H1 (cell line): ENCODE measurements at regions not wholly inside any gene's neighbourhood (a gene's known extent, or its start where the extent isn't known, plus 50 kb on each side); places are given as distances from the start of the nearest gene placed in this dataset.

Experiments used
- CTCF ChIA-PET: fragments of 300-600 bp; sonication (Branson Sonifier 250); formaldehyde crosslinking; loops from one replicate; lab custom pipeline; 2021; ENCODE audit not compliant: partially characterized antibody; lab: Charles Lee
- POLR2A ChIA-PET: fragments of 300-600 bp; sonication (Branson Sonifier 250); formaldehyde crosslinking; loops from one replicate; lab custom pipeline; 2021; ENCODE audit warnings: inconsistent platforms; ENCODE audit not compliant: partially characterized antibody; lab: Charles Lee
- DNase-seq, 2 experiments: peaks; one replicate each; pipeline versions ENCODE4 v3.0.0 to v3.0.0-alpha.2; 2010 to 2022; ENCODE audit warnings: low spot score in 2 of 2, low read depth in 1 of 2, mixed read lengths in 1 of 2
- FAIRE-seq: peaks from 2 replicates; lab custom pipeline; 2011; peaks lifted over from hg19 to GRCh38; lab: Jason Lieb, UNC
- H2AFZ ChIP-seq: 2 replicates; pipeline ENCODE4 v1.8.1; 2012; ENCODE audit warnings: low read length, inconsistent platforms
- H2AK5ac ChIP-seq: 2 replicates; pipeline ENCODE4 v1.6.1; 2013; ENCODE audit warnings: low read depth, low read length
- H2BK120ac ChIP-seq: replicated peaks from 2 replicates; pipeline ENCODE3; 2013; ENCODE audit warnings: low read depth, low read length, inconsistent platforms
- H2BK12ac ChIP-seq: 2 replicates; pipeline ENCODE4 v1.6.1; 2013; ENCODE audit warnings: low read depth, low read length
- H2BK15ac ChIP-seq: 2 replicates; pipeline ENCODE4 v1.6.1; 2013; ENCODE audit warnings: low read length
- H2BK20ac ChIP-seq: 2 replicates; pipeline ENCODE4 v1.6.1; 2013; ENCODE audit warnings: low read length
- H2BK5ac ChIP-seq: 2 replicates; pipeline ENCODE4 v1.6.1; 2013; ENCODE audit warnings: low read depth, low read length
- H3K14ac ChIP-seq: 2 replicates; pipeline ENCODE4 v1.6.1; 2013; ENCODE audit warnings: inconsistent platforms; ENCODE audit not compliant: insufficient read length
- H3K18ac ChIP-seq: 2 replicates; pipeline ENCODE4 v1.6.1; 2013; ENCODE audit warnings: low read length; ENCODE audit errors: extremely low read depth
- H3K23ac ChIP-seq: 2 replicates; pipeline ENCODE4 v1.6.1; 2013; ENCODE audit warnings: inconsistent platforms; ENCODE audit not compliant: insufficient read length
- H3K23me2 ChIP-seq: 2 replicates; pipeline ENCODE4 v1.6.1; 2013; ENCODE audit warnings: low read depth, low read length
- H3K27ac ChIP-seq: 2 replicates; pipeline ENCODE4 v1.6.1; 2011; ENCODE audit warnings: low read depth, low read length, inconsistent platforms
- H3K27me3 ChIP-seq, 4 experiments: replicated peaks in 1 of 4; 1 replicate in 1 of 4; 2 replicates in 3 of 4; pipeline versions ENCODE4 v1.6.1 to v1.8.1; 2011 to 2013; ENCODE audit warnings: low read length in 3 of 4, mild to moderate bottlenecking in 3 of 4, inconsistent platforms in 2 of 4, mixed read lengths in 2 of 4, moderate library complexity in 1 of 4; ENCODE audit not compliant: control insufficient read depth in 3 of 4, insufficient read depth in 3 of 4; ENCODE audit errors: extremely low read depth in 1 of 4
- H3K36me3 ChIP-seq, 4 experiments: 2 replicates each; pipeline versions ENCODE4 v1.6.1 to v1.8.1; 2011 to 2013; ENCODE audit warnings: mild to moderate bottlenecking in 4 of 4, low read length in 3 of 4, moderate library complexity in 2 of 4, control low read depth in 1 of 4, inconsistent platforms in 1 of 4; ENCODE audit not compliant: insufficient read depth in 4 of 4, control insufficient read depth in 2 of 4
- H3K4ac ChIP-seq: replicated peaks from 2 replicates; pipeline ENCODE3; 2013; ENCODE audit warnings: low read length, low read depth, mixed read lengths, inconsistent platforms; ENCODE audit not compliant: insufficient read length
- H3K4me1 ChIP-seq, 4 experiments: replicated peaks in 1 of 4; 1 replicate in 1 of 4; 2 replicates in 3 of 4; pipeline versions ENCODE4 v1.6.1 to v1.8.1; 2011 to 2013; ENCODE audit warnings: low read length in 3 of 4, inconsistent platforms in 2 of 4, mixed read lengths in 1 of 4; ENCODE audit not compliant: insufficient read depth in 4 of 4, control insufficient read depth in 3 of 4
- H3K4me2 ChIP-seq, 2 experiments: 2 replicates each; pipeline versions ENCODE4 v1.6.1 to v1.8.1; 2011 to 2013; ENCODE audit warnings: low read depth in 2 of 2, low read length in 2 of 2, control low read depth in 1 of 2, inconsistent platforms in 1 of 2, mild to moderate bottlenecking in 1 of 2; ENCODE audit not compliant: insufficient read depth in 1 of 2
- H3K4me3 ChIP-seq, 4 experiments: fragments of 200-600, 300-600 bp in 1 of 4; sonication (generic), shearing (Covaris generic), sonication (Bioruptor Twin) in 1 of 4; 2 replicates each; pipeline versions ENCODE4 v1.5.1 to v1.8.1; 2011 to 2016; ENCODE audit warnings: low read length in 4 of 4, low read depth in 3 of 4, control low read depth in 2 of 4, inconsistent platforms in 2 of 4, mild to moderate bottlenecking in 2 of 4, mixed read lengths in 1 of 4, moderate library complexity in 1 of 4; ENCODE audit not compliant: insufficient read depth in 2 of 4; ENCODE audit errors: extremely low read depth in 1 of 4
- H3K56ac ChIP-seq: replicated peaks from 2 replicates; pipeline ENCODE3; 2013; ENCODE audit warnings: low read depth, mild to moderate bottlenecking, mixed read lengths, low read length, inconsistent platforms; ENCODE audit not compliant: insufficient read length
- H3K79me1 ChIP-seq: 2 replicates; pipeline ENCODE4 v1.6.1; 2013; ENCODE audit warnings: low read depth, low read length, control low read depth
- H3K79me2 ChIP-seq, 2 experiments: 2 replicates each; pipeline versions ENCODE4 v1.6.1 to v1.8.1; 2012 to 2013; ENCODE audit warnings: low read length in 2 of 2, mild to moderate bottlenecking in 2 of 2, inconsistent platforms in 1 of 2; ENCODE audit not compliant: insufficient read depth in 2 of 2, control insufficient read depth in 1 of 2
- H3K9ac ChIP-seq, 4 experiments: replicated peaks in 1 of 4; 1 replicate in 1 of 4; 2 replicates in 3 of 4; pipeline versions ENCODE4 v1.6.1 to v1.8.1; 2011 to 2013; ENCODE audit warnings: low read depth in 3 of 4, low read length in 3 of 4, control low read depth in 2 of 4, mild to moderate bottlenecking in 2 of 4, moderate library complexity in 2 of 4, inconsistent platforms in 1 of 4; ENCODE audit errors: extremely low read depth in 1 of 4
- H3K9me3 ChIP-seq, 2 experiments: 2 replicates each; pipeline versions ENCODE4 v1.6.1 to v1.8.1; 2012 to 2013; ENCODE audit warnings: mild to moderate bottlenecking in 2 of 2, moderate library complexity in 2 of 2, control low read depth in 1 of 2, inconsistent platforms in 1 of 2, low read depth in 1 of 2, low read length in 1 of 2, mixed read lengths in 1 of 2; ENCODE audit not compliant: insufficient read depth in 2 of 2
- H4K20me1 ChIP-seq, 2 experiments: replicated peaks in 1 of 2; 2 replicates each; pipeline versions ENCODE3 to v1.8.1; 2011 to 2013; ENCODE audit warnings: inconsistent platforms in 2 of 2, low read length in 2 of 2, mild to moderate bottlenecking in 1 of 2; ENCODE audit not compliant: insufficient read depth in 2 of 2, control insufficient read depth in 1 of 2
- H4K5ac ChIP-seq: 2 replicates; pipeline ENCODE4 v1.6.1; 2013; ENCODE audit warnings: low read length, low read depth, mixed read lengths, inconsistent platforms; ENCODE audit not compliant: insufficient read length
- H4K8ac ChIP-seq: 2 replicates; pipeline ENCODE4 v1.8.0; 2013; ENCODE audit warnings: mild to moderate bottlenecking, moderate library complexity, low read length, inconsistent platforms; ENCODE audit not compliant: insufficient read depth; ENCODE audit errors: extremely low read depth
- H4K91ac ChIP-seq: replicated peaks from 2 replicates; pipeline ENCODE3; 2013; ENCODE audit warnings: low read length, mixed read lengths, inconsistent platforms; ENCODE audit not compliant: insufficient read length
- ASH2L ChIP-seq: fragments of 200-600, 300-600 bp; sonication (generic); IDR thresholded peaks from one replicate; pipeline ENCODE4 v1.7.1; 2017; ENCODE audit warnings: low read length
- CBX5 ChIP-seq: fragments of 300-800, 300-1000 bp; sonication (generic); IDR thresholded peaks from 2 replicates; pipeline ENCODE4 v1.7.1; 2016; ENCODE audit warnings: antibody characterized with exemption, low read length, low read depth
- CEBPB ChIP-seq: IDR thresholded peaks from 2 replicates; pipeline ENCODE4 v1.6.1; 2012; ENCODE audit warnings: low read depth, low read length
- EP300 ChIP-seq, 2 experiments: IDR thresholded peaks; 1 replicate in 1 of 2; 2 replicates in 1 of 2; pipeline ENCODE4 v1.6.1; 2011 to 2012; ENCODE audit warnings: low read depth in 2 of 2, low read length in 2 of 2, mild to moderate bottlenecking in 2 of 2, borderline replicate concordance in 1 of 2, inconsistent platforms in 1 of 2, moderate library complexity in 1 of 2
- FOSL1 ChIP-seq: IDR thresholded peaks from 2 replicates; pipeline ENCODE4 v1.6.1; 2011; ENCODE audit warnings: mild to moderate bottlenecking, low read depth, low read length, moderate library complexity; ENCODE audit not compliant: insufficient read depth
- HDAC6 ChIP-seq: IDR thresholded peaks from one replicate; pipeline ENCODE4 v1.7.1; 2012; ENCODE audit warnings: low read depth, mild to moderate bottlenecking, inconsistent platforms, low read length, moderate library complexity
- KDM1A ChIP-seq: fragments of 200-600, 300-600 bp; sonication (generic); IDR thresholded peaks from 2 replicates; pipeline ENCODE4 v1.7.1; 2016; ENCODE audit warnings: mild to moderate bottlenecking, low read length, borderline replicate concordance
- KDM5A ChIP-seq: fragments of 200-600 bp; IDR thresholded peaks from 2 replicates; pipeline ENCODE4 v1.7.1; 2012; ENCODE audit warnings: mild to moderate bottlenecking, low read length, inconsistent platforms, mixed read lengths
- RAD21 ChIP-seq, 2 experiments: IDR thresholded peaks in 1 of 2; conservative IDR thresholded peaks in 1 of 2; 2 replicates each; pipeline ENCODE4 v1.6.1; 2011; ENCODE audit warnings: low read depth in 2 of 2, low read length in 2 of 2, improper control_type of control experiment in 1 of 2, inconsistent platforms in 1 of 2, mild to moderate bottlenecking in 1 of 2, moderate library complexity in 1 of 2
- RFX5 ChIP-seq: IDR thresholded peaks from 2 replicates; pipeline ENCODE4 v1.6.1; 2011; ENCODE audit warnings: low read depth, low read length, improper control_type of control experiment, borderline replicate concordance
- RNF2 ChIP-seq: fragments of 200-900, 300-1000 bp; sonication (generic); IDR thresholded peaks from 2 replicates; pipeline ENCODE4 v1.7.1; 2016; ENCODE audit warnings: borderline replicate concordance, low read depth, mild to moderate bottlenecking, antibody characterized with exemption, low read length; ENCODE audit not compliant: poor library complexity, severe bottlenecking; ENCODE audit errors: missing control alignments
- SIN3A ChIP-seq, 2 experiments: IDR thresholded peaks in 1 of 2; conservative IDR thresholded peaks in 1 of 2; 2 replicates each; pipeline ENCODE4 v1.6.1; 2011 to 2012; ENCODE audit warnings: low read length in 2 of 2, improper control_type of control experiment in 1 of 2, low read depth in 1 of 2, mild to moderate bottlenecking in 1 of 2
- WGBS, 2 experiments: shearing (Covaris generic) in 1 of 2; methylation state at CpG; one replicate each; pipeline versions ENCODE4 v1.1.6 to v1.1.7; 2013 to 2015; ENCODE audit warnings: low lambda C conversion rate in 2 of 2, mixed read lengths in 2 of 2, inconsistent platforms in 1 of 2, low coverage in 1 of 2, missing lambda C conversion rate in 1 of 2; ENCODE audit not compliant: insufficient replicate concordance in 2 of 2, insufficient coverage in 1 of 2, insufficient read length in 1 of 2; ENCODE audit errors: extremely low coverage in 1 of 2, missing lambda C conversion rate in 1 of 2; 5-methylcytosine and 5-hydroxymethylcytosine counted together
- TF ChIP-seq, protein P1 (sequence below): IDR thresholded peaks from 2 replicates; pipeline ENCODE4 v1.6.1; 2011; ENCODE audit warnings: low read depth, mild to moderate bottlenecking, low read length; ENCODE audit not compliant: insufficient read depth

DNA sequence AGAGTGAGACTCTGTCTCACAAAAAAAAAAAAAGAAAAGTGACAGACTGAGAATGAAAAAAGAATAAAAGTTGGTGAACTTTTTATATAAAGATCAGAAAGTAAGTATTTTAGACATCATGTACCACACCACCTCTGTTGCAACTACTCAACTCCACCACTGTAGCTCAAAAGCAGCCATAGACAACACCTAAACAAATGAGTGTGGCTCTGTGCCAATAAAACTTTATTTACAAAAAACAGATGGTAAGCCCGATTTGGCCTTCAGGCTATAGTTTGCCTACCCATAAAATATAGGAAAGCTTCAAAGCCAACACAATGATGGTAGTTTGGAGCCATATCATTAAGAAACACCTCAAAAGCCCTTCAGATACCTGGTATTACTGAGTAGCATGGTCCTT is 154.5 kb upstream of the FOXN3 start:
- no peak overlapping the region for H3K18ac ChIP-seq
- H3K14ac ChIP-seq, result no peak overlapping the region
- no peaks in the 10 kb centered on the region; the same call in 1 of the 2 replicates for H3K23me2 ChIP-seq
- no peak overlapping the region for H4K91ac ChIP-seq
- FAIRE-seq (no peak), DNase-seq (no peak)
- H3K4me3 ChIP-seq, result no peak overlapping the region
- peaks cover 4 to 17% (median 10%) of the 10 kb centered on the region in 4 experiments for H3K4me1 ChIP-seq
- H3K27ac ChIP-seq, result no peak overlapping the region
- 75% methylated on average over 1 of the region's 1 CpG; no CpG with 5 or more reads in 1 of the 2 experiments for WGBS, 2 experiments
- no peaks in the 10 kb centered on the region for H3K27me3 ChIP-seq
- H3K4ac ChIP-seq, result no peak overlapping the region
- no peak overlapping the region for H4K5ac ChIP-seq
- no peak overlapping the region for H2BK15ac ChIP-seq
- no peak overlapping the region for H2AFZ ChIP-seq
- H3K79me2 ChIP-seq, result peaks cover 6 to 89% of the 10 kb centered on the region in 2 experiments
- H3K79me1 ChIP-seq, result peaks cover 11% of the 10 kb centered on the region
- ChIA-PET CTCF (interaction anchor here (0.7 to 1.1 kb wide), 2 partner anchors 338 to 531 kb away, joined by 3 read pairs; no protein-coding TSS in a partner anchor), POLR2A (no interaction called here)
- no peak overlapping the region for H2BK120ac ChIP-seq
- H3K9ac ChIP-seq, result no peak overlapping the region
- H3K23ac ChIP-seq, result no peak overlapping the region
- H2BK5ac ChIP-seq, result no peak overlapping the region
- H2AK5ac ChIP-seq, result no peak overlapping the region
- H3K36me3 ChIP-seq, result no peaks in the 10 kb centered on the region
- H4K20me1 ChIP-seq, result no peaks in the 10 kb centered on the region
- no peak overlapping the region for H4K8ac ChIP-seq
- H3K9me3 ChIP-seq, result no peaks in the 10 kb centered on the region
- no peak overlapping the region for H3K4me2 ChIP-seq
- no peak overlapping the region for H2BK12ac ChIP-seq
- H3K56ac ChIP-seq, result no peak overlapping the region
- no peak overlapping the region for H2BK20ac ChIP-seq
- TF ChIP-seq EP300 (IDR thresholded peaks at IDR 0.05; ENCODE audit: borderline replicate concordance in 1 of 2, low read depth in 2 of 2, low read length in 2 of 2) (no peak), FOSL1 (no peak), KDM5A (no peak), KDM1A (no peak), SIN3A (conservative IDR thresholded peaks at IDR 0.05 in 1 of 2, IDR thresholded peaks at IDR 0.05 in 1 of 2; ENCODE audit: low read depth in 1 of 2, low read length in 2 of 2) (no peak), RAD21 (IDR thresholded peaks at IDR 0.05 in 1 of 2, conservative IDR thresholded peaks at IDR 0.05 in 1 of 2; ENCODE audit: low read depth in 2 of 2, low read length in 2 of 2) (no peak), RFX5 (no peak), RNF2 (no peak), ASH2L (no peak), CEBPB (no peak), HDAC6 (no peak), CBX5 (no peak)
- TF ChIP-seq, protein P1, sequence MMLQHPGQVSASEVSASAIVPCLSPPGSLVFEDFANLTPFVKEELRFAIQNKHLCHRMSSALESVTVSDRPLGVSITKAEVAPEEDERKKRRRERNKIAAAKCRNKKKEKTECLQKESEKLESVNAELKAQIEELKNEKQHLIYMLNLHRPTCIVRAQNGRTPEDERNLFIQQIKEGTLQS, result no peak
